IMR-90 (cell line): ENCODE measurements at regions not wholly inside any gene's neighbourhood (a gene's known extent, or its start where the extent isn't known, plus 50 kb on each side); places are given as distances from the start of the nearest gene placed in this dataset.
A peak's percentile ranks its signal among the peaks of the same experiment; 100 is the strongest.

ENCODE experiments used
- ATAC-seq: fragments of 200-7000 bp; cut with Tn5 transposase; 2 replicates; pipeline ENCODE4 v1.9.1; 2020; ENCODE audit warnings: low read depth, mild to moderate bottlenecking, moderate library complexity
- BruUV-seq: library from RNA; stranded (reverse); fragments of 400-500 nt; replicated peaks from 2 replicates; lab custom pipeline; 2021; lab: Mats Ljungman, UMichigan
- CTCF ChIA-PET: fragments of 300-600 bp; formaldehyde crosslinking; extraction: SDS; loops from one replicate; lab custom pipeline; 2021; ENCODE audit warnings: antibody characterized with exemption; lab: Yijun Ruan, JAX
- POLR2A ChIA-PET: fragments of 300-600 bp; sonication (Branson Sonifier 250); formaldehyde crosslinking; loops from one replicate; lab custom pipeline; 2022; ENCODE audit warnings: antibody characterized with exemption; ENCODE audit not compliant: unreplicated experiment; lab: Charles Lee
- DNase-seq: peaks from one replicate; pipeline ENCODE4 v3.0.0; 2013
- H2AFZ ChIP-seq: replicated peaks from 2 replicates; pipeline ENCODE3; 2013; ENCODE audit warnings: low read length, mild to moderate bottlenecking; ENCODE audit not compliant: poor library complexity
- H2AK5ac ChIP-seq: 2 replicates; pipeline ENCODE4 v1.6.1; 2013; ENCODE audit warnings: low read depth, low read length, inconsistent platforms
- H2AK9ac ChIP-seq: replicated peaks from 2 replicates; pipeline ENCODE3; 2013; ENCODE audit warnings: mild to moderate bottlenecking, low read depth, low read length, moderate library complexity; ENCODE audit not compliant: poor library complexity
- H2BK120ac ChIP-seq: 2 replicates; pipeline ENCODE4 v1.6.1; 2013; ENCODE audit warnings: low read depth, low read length, inconsistent platforms
- H2BK15ac ChIP-seq: 3 replicates; pipeline ENCODE4 v1.6.1; 2013; ENCODE audit warnings: low read depth, low read length, inconsistent platforms
- H2BK20ac ChIP-seq: 2 replicates; pipeline ENCODE4 v1.6.1; 2013; ENCODE audit warnings: low read depth, mild to moderate bottlenecking, inconsistent platforms, low read length, moderate library complexity
- H2BK5ac ChIP-seq: 2 replicates; pipeline ENCODE4 v1.6.1; 2013; ENCODE audit warnings: mild to moderate bottlenecking, low read depth, low read length, inconsistent platforms; ENCODE audit not compliant: poor library complexity, severe bottlenecking
- H3K14ac ChIP-seq: replicated peaks from 2 replicates; pipeline ENCODE4 v1.6.1; 2013; ENCODE audit warnings: low read depth, low read length, inconsistent platforms
- H3K18ac ChIP-seq: 2 replicates; pipeline ENCODE4 v1.6.1; 2013; ENCODE audit warnings: low read depth, low read length, control low read depth
- H3K23ac ChIP-seq: 2 replicates; pipeline ENCODE4 v1.6.1; 2013; ENCODE audit warnings: low read depth, low read length, inconsistent platforms
- H3K27ac ChIP-seq: 2 replicates; pipeline ENCODE4 v1.5.1; 2013; ENCODE audit warnings: mild to moderate bottlenecking, control low read depth, low read length; ENCODE audit not compliant: insufficient read depth
- H3K27me3 ChIP-seq: 2 replicates; pipeline ENCODE4 v1.6.1; 2013; ENCODE audit warnings: low read length; ENCODE audit not compliant: control insufficient read depth, insufficient read depth
- H3K36me3 ChIP-seq: 2 replicates; pipeline ENCODE4 v1.6.1; 2013; ENCODE audit warnings: low read length, mixed read lengths; ENCODE audit not compliant: control insufficient read depth, insufficient read depth
- H3K4ac ChIP-seq: 2 replicates; pipeline ENCODE4 v1.6.1; 2013; ENCODE audit warnings: low read depth, low read length, inconsistent platforms
- H3K4me1 ChIP-seq: 2 replicates; pipeline ENCODE4 v1.6.1; 2013; ENCODE audit warnings: low read length, mixed read lengths; ENCODE audit not compliant: control insufficient read depth, insufficient read depth
- H3K4me2 ChIP-seq: 2 replicates; pipeline ENCODE4 v1.6.1; 2013; ENCODE audit warnings: low read depth, mild to moderate bottlenecking, control low read depth, low read length, moderate library complexity
- H3K4me3 ChIP-seq: 2 replicates; pipeline ENCODE4 v1.5.1; 2013; ENCODE audit warnings: low read depth, mild to moderate bottlenecking, control low read depth, low read length, moderate library complexity; ENCODE audit not compliant: insufficient read depth
- H3K56ac ChIP-seq: 2 replicates; pipeline ENCODE4 v1.6.1; 2013; ENCODE audit warnings: low read length, inconsistent platforms; ENCODE audit not compliant: insufficient read depth; ENCODE audit errors: extremely low read depth
- H3K79me1 ChIP-seq, 2 experiments: 2 replicates each; pipeline ENCODE4 v1.6.1; 2013; ENCODE audit warnings: low read length in 2 of 2, inconsistent platforms in 1 of 2, low read depth in 1 of 2
- H3K9ac ChIP-seq: 2 replicates; pipeline ENCODE4 v1.6.1; 2013; ENCODE audit warnings: low read depth, low read length, control low read depth
- H3K9me1 ChIP-seq: 2 replicates; pipeline ENCODE4 v1.6.1; 2013; ENCODE audit warnings: low read length, inconsistent platforms; ENCODE audit not compliant: insufficient read depth
- H3K9me3 ChIP-seq: 2 replicates; pipeline ENCODE4 v1.6.1; 2013; ENCODE audit warnings: low read length; ENCODE audit not compliant: control insufficient read depth, insufficient read depth
- H4K20me1 ChIP-seq: 2 replicates; pipeline ENCODE4 v1.6.1; 2013; ENCODE audit warnings: low read length, inconsistent platforms; ENCODE audit not compliant: insufficient read depth
- H4K5ac ChIP-seq: 2 replicates; pipeline ENCODE4 v1.6.1; 2013; ENCODE audit warnings: mild to moderate bottlenecking, low read depth, low read length, control low read depth
- H4K8ac ChIP-seq, 2 experiments: 2 replicates each; pipeline ENCODE4 v1.6.1; 2013; ENCODE audit warnings: low read depth in 2 of 2, low read length in 2 of 2, control low read depth in 1 of 2, inconsistent platforms in 1 of 2
- H4K91ac ChIP-seq: 2 replicates; pipeline ENCODE4 v1.6.1; 2013; ENCODE audit warnings: low read depth, low read length, inconsistent platforms; ENCODE audit not compliant: insufficient read depth
- BHLHE40 ChIP-seq: fragments of 150-350 bp; IDR thresholded peaks from 2 replicates; pipeline ENCODE4 v1.6.1; 2016; ENCODE audit warnings: mild to moderate bottlenecking, low read depth, low read length
- ELK1 ChIP-seq: fragments of 150-350 bp; IDR thresholded peaks from 2 replicates; pipeline ENCODE4 v1.6.1; 2016; ENCODE audit warnings: low read depth, mild to moderate bottlenecking, low read length, moderate library complexity, borderline replicate concordance
- NFE2L2 ChIP-seq: fragments of 150-350 bp; IDR thresholded peaks from 2 replicates; pipeline ENCODE4 v1.6.1; 2016; ENCODE audit warnings: low read depth, mild to moderate bottlenecking, low read length
- POLR2A ChIP-seq: IDR thresholded peaks from 2 replicates; pipeline ENCODE4 v1.6.1; 2012; ENCODE audit warnings: mild to moderate bottlenecking, low read depth, low read length
- RFX5 ChIP-seq: IDR thresholded peaks from 2 replicates; pipeline ENCODE4 v1.8.0; 2012; ENCODE audit warnings: low read depth, mild to moderate bottlenecking, low read length, moderate library complexity
- SMC3 ChIP-seq: fragments of 150-350 bp; IDR thresholded peaks from 2 replicates; pipeline ENCODE4 v1.6.1; 2016; ENCODE audit warnings: low read depth, mild to moderate bottlenecking, antibody characterized with exemption, low read length, moderate library complexity
- WGBS, 2 experiments: methylation state at CpG; one replicate each; pipeline versions ENCODE4 v1.1.5 to v1.1.7; 2013; ENCODE audit warnings: missing lambda C conversion rate in 2 of 2; ENCODE audit not compliant: insufficient read length in 1 of 2; ENCODE audit errors: extremely low coverage in 2 of 2; 5-methylcytosine and 5-hydroxymethylcytosine counted together
- dilution Hi-C: fragments of 300-500 bp; cut with HindIII; formaldehyde crosslinking; loops from one replicate; pipeline ENCODE4 v1.14.3; 2018; ENCODE audit warnings: low sequenced_read_pairs; ENCODE audit not compliant: unreplicated experiment
- in situ Hi-C: fragments of 300-500 bp; cut with MboI; formaldehyde crosslinking; loops from 3 replicates; pipeline ENCODE4 v1.14.3; 2019; ENCODE audit warnings: low sequenced_read_pairs, inconsistent platforms, mixed read lengths
- intact Hi-C: fragments of 100-400 bp; cut with micrococcal nuclease; formaldehyde crosslinking; loops from 2 replicates; pipeline ENCODE4 v1.10.0; 2022

GRCh38 chr11:15841931-15842740 lies 514.2 kb downstream of the SOX6 start:
- no peak overlapping the region for H3K14ac ChIP-seq
- no peak overlapping the region for H3K4me2 ChIP-seq
- H2AFZ ChIP-seq: no peak overlapping the region
- no peaks in the 10 kb centered on the region for H3K27me3 ChIP-seq
- no peak overlapping the region for H3K4me3 ChIP-seq
- no peak overlapping the region for H3K18ac ChIP-seq
- no peak overlapping the region for H2BK20ac ChIP-seq
- H3K4me1 ChIP-seq: no peaks in the 10 kb centered on the region; the same call in 1 of the 2 replicates
- H4K5ac ChIP-seq: no peak overlapping the region
- intact Hi-C loops: no loop called here
- BruUV-seq: no TSS peak
- no peak overlapping the region for H2BK15ac ChIP-seq
- H3K9ac ChIP-seq: no peak overlapping the region
- ChIA-PET CTCF (no interaction called here), POLR2A (no interaction called here)
- no peaks in the 10 kb centered on the region for H3K9me3 ChIP-seq
- DNase-seq (no peak), ATAC-seq (no peak; the same call in 1 of the 2 replicates)
- WGBS, 2 experiments: no CpG with 5 or more reads among the region's 6 CpGs
- H2BK120ac ChIP-seq: no peak overlapping the region
- no peaks in the 10 kb centered on the region for H4K20me1 ChIP-seq
- in situ Hi-C loops: no loop called here
- dilution Hi-C loops: no loop called here
- TF ChIP-seq RFX5 (no peak), ELK1 (no peak), BHLHE40 (no peak), NFE2L2 (no peak), SMC3 (no peak), POLR2A (no peak)
- H3K56ac ChIP-seq: no peak overlapping the region
- H2AK9ac ChIP-seq: peak overlapping the region; percentile 34
- no peak overlapping the region for H4K8ac ChIP-seq
- H3K27ac ChIP-seq: no peak overlapping the region
- no peak overlapping the region for H2AK5ac ChIP-seq
- no peaks in the 10 kb centered on the region for H3K79me1 ChIP-seq
- H3K9me1 ChIP-seq: no peaks in the 10 kb centered on the region
- H2BK5ac ChIP-seq: no peak overlapping the region
- no peaks in the 10 kb centered on the region for H3K36me3 ChIP-seq
- H4K91ac ChIP-seq: no peak overlapping the region
- H3K23ac ChIP-seq: no peak overlapping the region
- H3K4ac ChIP-seq: no peak overlapping the region
